ENCODE measurements at regions not wholly inside any gene's neighbourhood (a gene's known extent, or its start where the extent isn't known, plus 50 kb on each side); places are given as distances from the start of the nearest gene placed in this dataset.

GRCh38 chr11:121933694-121934093, 182.3 kb downstream of the BLID start:
- WGBS (ENCODE audit: extremely low coverage, insufficient read length, low lambda C conversion rate) = 100% methylated on average over 2 of the region's 2 CpGs
- Histone ChIP-seq H3K4me1 (ENCODE audit: insufficient read depth, low read length) (peaks cover 2% of the 10 kb centered on the region; the same call in 1 of the 2 replicates), H2BK120ac (ENCODE audit: low read depth, low read length, poor library complexity, severe bottlenecking) (no peak overlapping the region), H2AK5ac (ENCODE audit: insufficient read length, low read length) (no peak overlapping the region), H3K4ac (ENCODE audit: low read depth, low read length) (no peak overlapping the region), H3K27ac (ENCODE audit: insufficient read length, low read depth, low read length) (no peak overlapping the region), H4K8ac (replicated peaks; ENCODE audit: insufficient read length, low read depth, low read length) (no peak overlapping the region), H2BK12ac (ENCODE audit: insufficient read length, low read depth, low read length) (no peak overlapping the region), H3K14ac (ENCODE audit: insufficient read depth, low read length) (no peak overlapping the region), H3K4me2 (ENCODE audit: insufficient read depth, insufficient read length, low read length) (no peak overlapping the region), H3K27me3 (ENCODE audit: insufficient read depth, low read length) (no peaks in the 10 kb centered on the region), H4K20me1 (ENCODE audit: control insufficient read depth, insufficient read depth, insufficient read length) (no peaks in the 10 kb centered on the region), H4K91ac (ENCODE audit: insufficient read length, low read depth, low read length) (no peak overlapping the region), H3K18ac (ENCODE audit: insufficient read length, low read depth, low read length) (no peak overlapping the region), H3K56ac (ENCODE audit: insufficient read length, low read depth, low read length) (no peak overlapping the region), H3K79me2 (ENCODE audit: insufficient read depth, low read length) (no peaks in the 10 kb centered on the region), H3K9ac (ENCODE audit: extremely low read depth, insufficient read length, low read length) (no peak overlapping the region), H2AFZ (ENCODE audit: low read length) (no peak overlapping the region), H2BK5ac (ENCODE audit: insufficient read length, low read length) (no peak overlapping the region), H2BK20ac (ENCODE audit: low read depth, low read length, poor library complexity, severe bottlenecking) (no peak overlapping the region), H3K79me1 (ENCODE audit: insufficient read depth, low read depth, low read length, poor library complexity, severe bottlenecking) (no peaks in the 10 kb centered on the region), H3K23ac (ENCODE audit: insufficient read length, low read depth, low read length) (no peak overlapping the region), H4K5ac (ENCODE audit: insufficient read length, low read depth, low read length) (no peak overlapping the region), H3T11ph (ENCODE audit: low read length) (no peak overlapping the region), H3K23me2 (ENCODE audit: insufficient read length, low read depth, low read length, poor library complexity, severe bottlenecking) (peaks cover 12% of the 10 kb centered on the region), H2BK15ac (ENCODE audit: low read depth, low read length) (no peak overlapping the region), H3K9me3 (ENCODE audit: control insufficient read depth, low read depth, low read length) (no peaks in the 10 kb centered on the region)
- no peak for TF ChIP-seq CTCF (conservative IDR thresholded peaks at IDR 0.05)
- no peaks in the 10 kb centered on the region for H3K9me3 Mint-ChIP-seq
- peaks cover 15 to 18% of the 10 kb centered on the region in 2 experiments for H3K4me1 Mint-ChIP-seq
- DNase-seq = no peak
- no peak overlapping the region for H3K27ac Mint-ChIP-seq
- H3K4me3 Mint-ChIP-seq = no peak overlapping the region
- no peaks in the 10 kb centered on the region for H3K36me3 Mint-ChIP-seq (ENCODE audit: insufficient read depth in 1 of 3, low read depth in 3 of 3)
- H3K27me3 Mint-ChIP-seq (ENCODE audit: low read depth) = no peaks in the 10 kb centered on the region
